B cell (primary cell): ENCODE measurements at regions not wholly inside any gene's neighbourhood (a gene's known extent, or its start where the extent isn't known, plus 50 kb on each side); places are given as distances from the start of the nearest gene placed in this dataset.

Experiments used
- ATAC-seq: fragments of 200-7000 bp; cut with Tn5 transposase; one replicate; pipeline ENCODE4 v1.10.0; 2021; ENCODE audit warnings: low read depth, mild to moderate bottlenecking, moderate number of reproducible peaks, moderate library complexity
- CTCF ChIA-PET: fragments of 350-600 bp; sonication (Branson Sonifier 250); formaldehyde crosslinking; loops from one replicate; lab custom pipeline; 2021; ENCODE audit warnings: antibody characterized with exemption, inconsistent platforms; lab: Charles Lee
- POLR2A ChIA-PET: fragments of 350-600 bp; sonication (Branson Sonifier 250); formaldehyde crosslinking; loops from one replicate; lab custom pipeline; 2021; ENCODE audit warnings: antibody characterized with exemption; lab: Charles Lee
- DNase-seq: peaks from one replicate; pipeline ENCODE4 v3.0.0; 2013
- H2AFZ ChIP-seq: 2 replicates; pipeline ENCODE4 v1.6.1; 2012; ENCODE audit warnings: mild to moderate bottlenecking, low read depth, low read length; ENCODE audit not compliant: insufficient read depth, poor library complexity, severe bottlenecking
- H3K27ac ChIP-seq, 2 donors: 1 replicate in 1 of 2; 2 replicates in 1 of 2; pipeline ENCODE4 v1.5.1; 2012 to 2013; ENCODE audit warnings: low read length in 2 of 2, mild to moderate bottlenecking in 2 of 2, moderate library complexity in 1 of 2
- H3K27me3 ChIP-seq, 4 experiments: fragments of 200-600 bp in 1 of 4; sonication (generic) in 1 of 4; replicated peaks in 1 of 4; 1 replicate in 2 of 4; 2 replicates in 2 of 4; pipeline versions ENCODE4 v1.6.1 to v1.7.0; 2013 to 2016; ENCODE audit warnings: low read length in 3 of 4, mild to moderate bottlenecking in 2 of 4, mixed read lengths in 1 of 4, moderate library complexity in 1 of 4; ENCODE audit not compliant: insufficient read depth in 4 of 4, control insufficient read depth in 3 of 4; ENCODE audit errors: control extremely low read depth in 1 of 4
- H3K36me3 ChIP-seq, 2 experiments: replicated peaks in 1 of 2; 1 replicate in 1 of 2; 2 replicates in 1 of 2; pipeline versions ENCODE4 v1.6.1 to v1.7.1; 2013; ENCODE audit warnings: low read length in 1 of 2; ENCODE audit not compliant: insufficient read depth in 2 of 2, control insufficient read depth in 1 of 2; ENCODE audit errors: control extremely low read depth in 1 of 2, extremely low read depth in 1 of 2
- H3K4me1 ChIP-seq, 2 donors: fragments of 200-600 bp in 1 of 2; sonication (generic) in 1 of 2; 1 replicate in 1 of 2; 2 replicates in 1 of 2; pipeline versions ENCODE4 v1.5.1 to v1.6.1; 2013 to 2017; ENCODE audit warnings: low read length in 2 of 2; ENCODE audit not compliant: control insufficient read depth in 2 of 2, insufficient read depth in 2 of 2
- H3K4me2 ChIP-seq: replicated peaks from 2 replicates; pipeline ENCODE3; 2012; ENCODE audit warnings: mild to moderate bottlenecking, low read depth, low read length; ENCODE audit not compliant: poor library complexity, severe bottlenecking
- H3K4me3 ChIP-seq, 5 experiments: fragments of 200-600 bp in 1 of 5; sonication (generic) in 1 of 5; 1 replicate in 3 of 5; 2 replicates in 2 of 5; pipeline versions ENCODE4 v1.5.1 to v1.7.0; 2011 to 2016; ENCODE audit warnings: low read length in 4 of 5, mild to moderate bottlenecking in 4 of 5, low read depth in 2 of 5, control low read depth in 1 of 5, moderate library complexity in 1 of 5; ENCODE audit not compliant: insufficient read depth in 1 of 5; ENCODE audit errors: control extremely low read depth in 1 of 5, extremely low read depth in 1 of 5
- H3K79me2 ChIP-seq: fragments of 200-600 bp; sonication (generic); one replicate; pipeline ENCODE4 v1.6.0; 2016; ENCODE audit warnings: low read length; ENCODE audit not compliant: control insufficient read depth, insufficient read depth
- H3K9ac ChIP-seq: fragments of 200-600 bp; sonication (generic); 2 replicates; pipeline ENCODE4 v1.6.1; 2017; ENCODE audit warnings: mild to moderate bottlenecking, low read length, moderate library complexity
- H3K9me3 ChIP-seq, 3 donors: one replicate each; pipeline versions ENCODE4 v1.6.1 to v1.7.1; 2013; ENCODE audit warnings: low read length in 2 of 3; ENCODE audit not compliant: control insufficient read depth in 2 of 3, insufficient read depth in 1 of 3; ENCODE audit errors: control extremely low read depth in 1 of 3
- H4K20me1 ChIP-seq: 2 replicates; pipeline ENCODE4 v1.6.0; 2012; ENCODE audit warnings: mild to moderate bottlenecking, low read length; ENCODE audit not compliant: insufficient read depth, control insufficient read depth, poor library complexity, severe bottlenecking
- H3K27ac Mint-ChIP-seq: one replicate; pipeline ENCODE4 v1.8.0; 2021; ENCODE audit warnings: mixed read lengths
- H3K27me3 Mint-ChIP-seq: one replicate; pipeline ENCODE4 v1.8.0; 2021; ENCODE audit warnings: mixed read lengths
- H3K4me1 Mint-ChIP-seq: one replicate; pipeline ENCODE4 v1.8.0; 2021; ENCODE audit warnings: mixed read lengths
- H3K4me3 Mint-ChIP-seq: one replicate; pipeline ENCODE4 v1.8.0; 2021; ENCODE audit warnings: mixed read lengths
- H3K9me3 Mint-ChIP-seq: one replicate; pipeline ENCODE4 v1.8.0; 2022; ENCODE audit warnings: mixed read lengths; ENCODE audit not compliant: insufficient read depth
- CTCF ChIP-seq: fragments of 200-600 bp; IDR thresholded peaks from one replicate; pipeline ENCODE4 v1.8.0; 2022; ENCODE audit warnings: antibody characterized with exemption, mild to moderate bottlenecking
- EZH2 ChIP-seq: IDR thresholded peaks from 2 replicates; pipeline ENCODE4 v1.6.1; 2012; ENCODE audit warnings: borderline replicate concordance, low read depth, mild to moderate bottlenecking, moderate library complexity, low read length; ENCODE audit not compliant: insufficient read depth, poor library complexity, severe bottlenecking
- WGBS: methylation state at CpG from one replicate; pipeline ENCODE4 v1.1.5; 2013; ENCODE audit warnings: missing lambda C conversion rate; ENCODE audit not compliant: insufficient coverage; 5-methylcytosine and 5-hydroxymethylcytosine counted together
- intact Hi-C: fragments of 100-400 bp; cut with micrococcal nuclease; formaldehyde crosslinking; loops from one replicate; pipeline ENCODE4 v1.10.0; 2022

GRCh38 chr3:22713936-22714335, 489.2 kb upstream of the UBE2E2 start:
- Histone ChIP-seq H2AFZ (no peak overlapping the region), H3K4me2 (no peak overlapping the region), H3K9ac (no peak overlapping the region), H3K79me2 (no peaks in the 10 kb centered on the region), H3K9me3 (peaks cover 0 to 1% (median 0%) of the 10 kb centered on the region in 3 donors), H3K36me3 (no peaks in the 10 kb centered on the region), H3K27ac (no peak overlapping the region), H3K4me1 (no peaks in the 10 kb centered on the region), H4K20me1 (no peaks in the 10 kb centered on the region), H3K4me3 (no peak overlapping the region), H3K27me3 (peaks cover 0 to 3% (median 0%) of the 10 kb centered on the region in 4 experiments)
- no peak for TF ChIP-seq CTCF
- H3K27ac Mint-ChIP-seq = no peak overlapping the region
- ChIA-PET CTCF (no interaction called here), POLR2A (no interaction called here)
- intact Hi-C loops = no loop called here
- ATAC-seq = no peak
- H3K4me1 Mint-ChIP-seq = no peaks in the 10 kb centered on the region
- no peaks in the 10 kb centered on the region for H3K27me3 Mint-ChIP-seq
- no peak for DNase-seq
- H3K9me3 Mint-ChIP-seq = peaks cover 2% of the 10 kb centered on the region
- no peak overlapping the region for H3K4me3 Mint-ChIP-seq
- WGBS = 0% methylated on average over 2 of the region's 3 CpGs

- Mint-ChIP-seq H3K4me1 (no peaks in the 10 kb centered on the region), H3K4me3 (no peak overlapping the region), H3K27ac (no peak overlapping the region), H3K9me3 (peaks cover 2% of the 10 kb centered on the region), H3K27me3 (no peaks in the 10 kb centered on the region)
- 90% methylated on average over 1 of the region's 1 CpG for WGBS
- Histone ChIP-seq H2AFZ (no peak overlapping the region), H3K9ac (no peak overlapping the region), H3K9me3 (peaks cover 0 to 1% (median 0%) of the 10 kb centered on the region in 3 donors), H3K4me2 (no peak overlapping the region), H3K36me3 (no peaks in the 10 kb centered on the region), H3K4me1 (no peaks in the 10 kb centered on the region), H4K20me1 (no peaks in the 10 kb centered on the region), H3K79me2 (no peaks in the 10 kb centered on the region), H3K27me3 (peaks cover 0 to 3% (median 0%) of the 10 kb centered on the region in 4 experiments), H3K27ac (no peak overlapping the region), H3K4me3 (no peak overlapping the region)
- TF ChIP-seq CTCF (no peak), EZH2 (no peak)
- ChIA-PET POLR2A (no interaction called here), CTCF (no interaction called here)
- ATAC-seq (no peak), DNase-seq (no peak)
- intact Hi-C loops = no loop called here
These were observed 488.4 kb upstream of the UBE2E2 start for GRCh38 chr3:22714749-22715148.
